ENCODE measurements at regions not wholly inside any gene's neighbourhood (a gene's known extent, or its start where the extent isn't known, plus 50 kb on each side); places are given as distances from the start of the nearest gene placed in this dataset.

DNA sequence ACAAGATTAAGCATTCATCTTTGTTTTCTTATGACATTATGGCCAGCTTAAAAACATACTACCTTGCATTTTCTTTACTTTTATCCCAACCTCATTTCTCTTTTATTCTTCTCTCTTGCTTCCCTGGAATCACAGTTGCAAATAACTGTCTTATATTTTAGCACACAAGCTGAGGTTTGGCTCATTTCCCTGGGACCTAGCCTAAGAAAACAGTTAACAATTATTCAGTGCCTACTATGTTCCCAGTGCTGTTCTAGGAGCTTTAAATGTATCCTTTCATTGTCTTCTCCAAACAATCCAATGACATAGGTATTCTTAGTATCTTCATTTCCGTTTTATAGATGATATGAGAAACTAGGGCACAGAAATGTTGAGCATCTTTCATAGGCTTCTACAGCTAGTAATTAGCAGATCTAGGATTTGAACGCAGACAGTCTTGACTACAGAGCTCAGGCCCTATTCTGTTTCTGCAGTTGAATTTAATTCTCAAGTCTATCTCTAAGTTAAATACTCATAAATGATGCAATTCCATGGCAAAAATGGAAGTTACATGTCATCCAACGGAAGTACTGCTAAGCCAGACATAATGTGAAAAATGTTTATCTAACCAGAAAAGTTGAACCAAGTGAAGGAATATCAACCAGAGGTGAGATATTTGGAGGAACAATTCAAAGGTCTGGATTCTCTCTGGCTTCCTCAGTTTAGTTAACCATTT lies 52.3 kb upstream of the MTAP start:
- Mint-ChIP-seq H3K9me3 (no peaks in the 10 kb centered on the region), H3K36me3 (no peaks in the 10 kb centered on the region), H3K4me3 (no peak overlapping the region), H3K4me1 (no peaks in the 10 kb centered on the region), H3K27me3 (peaks cover 13% of the 10 kb centered on the region), H3K27ac (no peak overlapping the region)

DNA sequence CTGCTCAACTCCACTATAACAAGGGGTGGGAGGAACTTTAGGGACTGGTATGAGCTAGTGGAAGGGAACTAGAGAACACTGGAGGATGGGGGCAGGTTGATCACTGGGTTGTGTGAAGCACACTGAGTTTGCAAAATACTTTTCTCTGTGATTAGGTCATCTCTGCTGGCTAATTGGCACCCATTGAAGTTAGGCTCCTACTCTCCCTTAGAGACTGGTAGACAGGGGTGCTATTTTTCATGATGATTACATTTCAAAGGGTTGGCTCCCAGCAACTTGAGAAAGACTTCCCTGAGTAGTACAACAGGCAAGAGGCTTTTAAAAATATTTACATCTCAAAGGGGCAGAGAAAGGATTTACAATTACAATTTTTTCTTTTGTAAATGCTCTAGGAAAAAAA lies 50.4 kb upstream of the MTAP start:
- H3K27me3 Mint-ChIP-seq: peaks cover 12% of the 10 kb centered on the region
- no peak overlapping the region for H3K27ac Mint-ChIP-seq
- no peak overlapping the region for H3K4me3 Mint-ChIP-seq
- no peaks in the 10 kb centered on the region for H3K36me3 Mint-ChIP-seq
- H3K9me3 Mint-ChIP-seq: no peaks in the 10 kb centered on the region
- no peaks in the 10 kb centered on the region for H3K4me1 Mint-ChIP-seq
